GDM1 (cell line): ENCODE measurements at regions not wholly inside any gene's neighbourhood (a gene's known extent, or its start where the extent isn't known, plus 50 kb on each side); places are given as distances from the start of the nearest gene placed in this dataset.
"Not testable (repeated sequence)": the region's sequence is repeated elsewhere in the genome, so short reads cannot be mapped to it uniquely, and the experiment has no call there.

Experiments
- DNase-seq: peaks from one replicate; lab custom pipeline; 2025; lab: John Stamatoyannopoulos, UW

- DNase-seq, result no peak
These were observed 50.9 kb upstream of the PDE1A start for GRCh38 chr2:182477774-182478173.

GRCh38 chr2:182481676-182482075 is 54.8 kb upstream of the PDE1A start:
- no peak for DNase-seq

DNA sequence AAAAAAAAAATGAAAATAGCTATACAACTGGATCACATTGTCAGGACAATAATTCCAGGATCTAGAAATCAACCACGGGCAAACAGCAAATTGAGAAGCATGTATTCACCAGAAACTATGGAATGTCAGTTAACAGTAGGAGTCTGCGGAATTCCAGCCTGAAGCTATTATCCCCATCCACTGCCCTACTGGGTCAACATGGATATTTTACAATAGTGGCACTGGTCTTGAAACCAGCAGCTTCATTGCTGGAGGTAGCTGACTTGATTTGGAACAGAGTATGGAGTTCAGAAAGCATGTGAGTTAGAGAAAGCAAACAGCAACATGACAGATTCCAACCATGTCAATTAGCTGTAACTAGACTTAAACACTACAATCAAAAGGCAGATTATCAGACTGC is 55.7 kb upstream of the PDE1A start:
- DNase-seq, result no peak

- no peak for DNase-seq
These were observed 69.8 kb upstream of the PDE1A start for GRCh38 chr2:182496596-182496995.

DNA sequence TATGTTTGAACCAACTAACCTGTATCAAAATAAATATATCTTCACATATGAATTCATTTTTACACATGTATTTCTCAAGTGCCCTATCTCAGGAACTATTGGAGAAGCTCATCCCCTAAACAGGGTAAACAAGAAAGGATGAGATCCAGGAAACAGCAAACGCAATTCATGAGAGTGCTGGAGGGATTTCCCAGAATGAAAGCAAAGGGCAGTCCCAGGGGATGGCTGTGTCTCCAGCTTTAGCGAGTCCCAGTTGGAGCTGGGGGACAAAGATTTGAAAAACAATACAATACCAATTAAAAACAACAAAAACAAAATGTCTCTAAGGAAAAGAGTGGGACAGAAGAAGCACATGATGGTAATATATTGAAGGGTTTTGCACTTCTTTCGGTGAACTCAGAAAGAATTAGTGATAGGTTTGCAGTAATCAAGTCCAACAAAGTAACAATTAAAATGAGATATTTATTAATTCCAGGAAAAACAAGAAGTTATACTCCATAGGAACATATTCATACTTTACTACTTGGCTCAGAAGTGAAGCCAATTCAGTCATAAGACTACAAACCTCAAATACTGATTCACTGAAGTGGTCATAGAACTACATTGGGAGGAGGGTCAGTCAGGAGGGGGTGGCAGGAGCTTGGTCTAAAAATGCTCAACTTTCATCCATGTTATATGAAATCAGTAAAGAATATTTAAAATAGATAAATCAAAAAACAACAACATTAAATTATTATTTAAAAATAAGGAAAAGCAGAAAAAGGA is 73.1 kb upstream of the PDE1A start:
- no peak for DNase-seq

- DNase-seq, result no peak
These were observed 77.0 kb upstream of the PDE1A start for GRCh38 chr2:182503886-182504285.

DNA sequence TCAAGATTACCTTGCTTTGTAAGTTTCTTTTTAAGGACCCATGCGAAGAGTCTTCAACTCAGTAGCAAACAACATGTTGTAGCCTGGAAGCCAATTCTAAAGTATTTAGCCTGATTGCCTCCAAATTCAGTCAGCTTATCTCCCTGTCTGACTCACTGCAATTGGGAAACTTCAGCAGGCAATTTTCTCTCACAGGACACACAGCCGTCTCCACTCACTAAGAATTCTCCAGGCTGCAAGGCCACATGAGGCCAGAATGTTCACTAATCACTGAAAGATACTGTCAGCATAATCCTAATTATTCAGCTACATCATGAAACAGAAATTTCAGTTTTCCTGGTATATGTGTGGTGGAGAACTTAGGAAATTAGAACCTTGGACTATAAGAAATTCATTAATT is 78.1 kb upstream of the PDE1A start:
- no peak for DNase-seq

DNA sequence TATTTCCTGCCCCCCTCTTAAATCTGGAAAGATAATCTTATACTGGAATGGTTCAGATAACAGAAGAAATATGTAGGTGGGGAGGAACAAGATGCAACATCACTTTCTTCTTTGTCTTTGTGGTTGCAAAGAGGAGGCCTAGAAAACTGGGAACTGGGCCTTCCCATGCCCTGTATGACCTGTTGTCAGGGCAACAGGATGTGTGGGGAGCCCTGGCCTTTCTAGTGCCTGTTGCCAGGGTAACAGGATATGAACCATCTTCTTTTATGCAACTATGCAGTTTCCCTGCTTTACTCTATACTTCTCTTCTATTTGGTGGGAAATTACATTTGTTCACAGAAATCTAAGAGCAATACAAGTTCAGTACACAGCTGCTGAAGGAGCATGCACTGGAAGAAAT is 79.8 kb upstream of the PDE1A start:
- DNase-seq, result no peak

GRCh38 chr2:182508583-182508982 is 81.7 kb upstream of the PDE1A start:
- not testable (repeated sequence) for DNase-seq

DNA sequence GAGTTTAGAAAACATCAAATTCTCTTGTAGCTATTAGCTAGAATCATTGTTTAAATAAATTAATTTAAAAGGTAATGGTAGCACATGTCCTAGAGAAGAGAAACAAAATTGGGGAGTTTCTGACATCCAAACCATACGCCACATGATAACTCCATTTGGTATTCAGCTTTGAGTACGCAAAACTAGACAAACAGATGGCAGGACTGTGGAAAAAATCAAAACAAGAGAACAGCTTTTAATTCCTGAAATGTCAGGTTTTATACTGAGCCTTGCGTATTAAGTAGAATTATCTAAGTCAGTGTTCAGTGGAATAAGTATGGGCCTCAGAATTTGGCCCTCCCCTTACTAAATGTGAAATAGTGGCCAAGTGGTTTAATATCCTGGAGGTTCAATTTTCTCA is 82.4 kb upstream of the PDE1A start:
- DNase-seq, result no peak

DNA sequence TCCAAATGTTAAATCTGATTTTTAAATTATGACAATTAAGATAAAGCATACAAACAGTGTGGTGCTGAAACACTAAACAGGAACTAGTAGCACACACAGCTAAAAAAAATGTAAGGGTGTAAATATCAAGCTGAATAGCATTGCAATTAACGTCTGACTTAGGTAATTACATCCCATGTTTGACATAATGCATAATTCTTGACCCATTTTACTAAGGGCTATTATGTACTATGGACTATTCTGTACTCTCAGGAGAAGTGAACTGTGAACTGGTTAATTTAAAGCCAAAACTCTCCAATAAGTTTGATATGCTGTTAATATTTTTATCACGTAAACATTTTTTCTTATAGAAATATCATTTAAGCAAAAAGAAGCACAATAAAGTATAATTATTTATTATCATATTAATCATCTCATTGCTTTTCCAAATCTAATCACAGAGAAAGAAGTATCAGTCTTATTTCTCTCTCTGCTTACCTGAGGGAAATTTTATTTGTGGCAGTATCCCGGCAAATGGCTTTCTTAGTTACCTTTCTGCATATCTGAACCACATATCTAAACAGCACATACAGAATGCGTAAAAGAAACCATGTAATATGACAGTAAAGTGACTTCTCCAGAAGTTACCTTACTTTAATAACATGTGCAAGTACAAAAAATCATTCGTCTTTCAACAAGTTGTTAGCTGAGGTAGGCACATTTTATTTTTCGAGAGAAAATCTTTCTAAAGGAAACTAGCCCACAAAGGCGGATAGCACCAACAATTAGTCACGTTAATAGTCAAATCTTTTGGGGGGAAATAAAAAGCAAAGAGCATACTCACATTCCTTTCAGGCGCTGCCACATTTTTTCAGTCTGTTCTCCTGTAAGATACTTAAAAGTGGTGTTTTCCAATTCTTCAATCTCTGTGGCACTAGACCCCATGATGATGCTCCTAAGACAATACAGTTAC is 94.9 kb upstream of the PDE1A start:
- no peak for DNase-seq

GRCh38 chr2:182522405-182522896 is 95.6 kb upstream of the PDE1A start:
- DNase-seq, result peak; percentile 1

DNA sequence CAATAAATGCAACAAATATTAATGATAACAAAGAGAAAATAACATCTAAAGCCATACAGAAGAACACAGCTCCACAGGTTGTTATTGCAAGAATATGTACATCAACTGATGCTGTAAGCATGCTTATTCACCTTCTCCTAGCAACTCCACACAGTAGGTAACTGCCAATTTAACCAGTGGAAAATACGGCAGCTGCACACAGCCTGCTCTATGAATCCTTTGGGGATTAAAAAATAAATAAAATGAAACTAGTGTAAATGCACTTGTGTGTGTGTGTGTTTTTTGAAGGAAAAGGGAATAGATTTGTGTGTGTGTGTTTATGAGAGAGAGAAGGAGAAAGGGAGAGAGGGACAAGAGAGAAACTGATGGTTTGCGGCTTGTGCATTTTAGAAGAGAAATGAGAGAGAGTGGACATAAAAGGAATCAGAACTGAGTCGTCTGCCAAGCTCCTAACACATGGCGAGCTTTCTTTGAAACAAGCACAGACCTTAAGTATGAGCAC is 96.2 kb upstream of the PDE1A start:
- DNase-seq, result no peak

- no peak for DNase-seq
These were observed 103.8 kb upstream of the PDE1A start for GRCh38 chr2:182530636-182531035.

DNA sequence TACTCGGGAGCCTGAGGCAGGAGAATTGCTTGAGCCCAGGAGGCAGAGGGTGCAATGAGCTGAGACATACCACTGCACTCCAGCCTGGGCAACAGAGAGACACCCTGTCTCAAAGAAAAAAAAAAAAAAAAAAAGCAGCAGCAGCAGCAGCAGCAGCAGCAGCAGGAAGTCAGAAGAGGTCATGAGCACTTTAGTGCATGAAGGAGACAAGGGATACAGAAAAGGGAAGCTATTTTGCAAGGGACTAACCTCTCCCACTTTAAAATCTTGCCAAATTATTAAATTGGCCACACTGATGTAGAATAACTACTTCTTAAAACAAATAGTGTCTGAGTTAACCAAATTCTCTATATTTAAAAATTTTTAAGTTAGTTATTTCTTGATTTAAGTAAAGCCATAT is 113.4 kb upstream of the PDE1A start:
- peak; percentile 25 for DNase-seq

DNA sequence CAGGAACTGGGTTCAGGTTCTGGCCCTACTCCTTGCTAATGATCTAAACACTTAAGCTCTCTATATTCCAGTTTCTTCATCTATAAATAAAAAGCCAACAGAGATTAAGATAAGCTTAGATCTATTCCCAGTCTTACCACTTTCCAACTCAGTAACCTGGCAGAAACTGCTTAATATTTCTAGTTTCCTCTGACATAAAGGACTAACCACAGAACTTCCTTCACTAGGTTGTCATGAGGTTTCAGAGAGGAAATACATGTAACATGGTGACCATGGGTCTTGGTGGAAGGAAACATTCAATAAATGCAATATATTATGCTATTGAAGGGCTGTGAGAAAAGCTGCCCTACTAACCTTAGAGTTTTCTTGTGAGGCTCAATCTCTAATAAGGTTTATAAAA is 114.4 kb upstream of the PDE1A start:
- peak; percentile 3 for DNase-seq

GRCh38 chr2:182542501-182543258 is 115.8 kb upstream of the PDE1A start:
- DNase-seq, result no peak

- DNase-seq, result no peak
These were observed 117.1 kb upstream of the PDE1A start for GRCh38 chr2:182543741-182544525.

GRCh38 chr2:182545420-182546167 is 118.8 kb upstream of the PDE1A start:
- no peak for DNase-seq
